ENCODE measurements at regions not wholly inside any gene's neighbourhood (a gene's known extent, or its start where the extent isn't known, plus 50 kb on each side); places are given as distances from the start of the nearest gene placed in this dataset.

GRCh38 chrX:39159921-39160507, 358.8 kb downstream of the MID1IP1 start:
- Histone ChIP-seq H3K14ac (ENCODE audit: insufficient read depth, low read length) (no peak overlapping the region), H4K8ac (replicated peaks; ENCODE audit: insufficient read length, low read depth, low read length) (no peak overlapping the region), H3K27me3 (ENCODE audit: insufficient read depth, low read length) (peaks cover 3% of the 10 kb centered on the region; the same call in 1 of the 2 replicates), H3K23ac (ENCODE audit: insufficient read length, low read depth, low read length) (no peak overlapping the region), H3K56ac (ENCODE audit: insufficient read length, low read depth, low read length) (no peak overlapping the region), H2BK12ac (ENCODE audit: insufficient read length, low read depth, low read length) (no peak overlapping the region), H2BK15ac (ENCODE audit: low read depth, low read length) (no peak overlapping the region), H3K9me3 (ENCODE audit: control insufficient read depth, low read depth, low read length) (no peaks in the 10 kb centered on the region), H2AK5ac (ENCODE audit: insufficient read length, low read length) (no peak overlapping the region), H4K91ac (ENCODE audit: insufficient read length, low read depth, low read length) (no peak overlapping the region), H3K4me2 (ENCODE audit: insufficient read depth, insufficient read length, low read length) (no peak overlapping the region), H3T11ph (ENCODE audit: low read length) (no peak overlapping the region), H3K79me1 (ENCODE audit: insufficient read depth, low read depth, low read length, poor library complexity, severe bottlenecking) (no peaks in the 10 kb centered on the region), H4K5ac (ENCODE audit: insufficient read length, low read depth, low read length) (no peak overlapping the region), H2BK5ac (ENCODE audit: insufficient read length, low read length) (no peak overlapping the region), H2BK120ac (ENCODE audit: low read depth, low read length, poor library complexity, severe bottlenecking) (no peak overlapping the region), H3K4ac (ENCODE audit: low read depth, low read length) (no peak overlapping the region), H3K18ac (ENCODE audit: insufficient read length, low read depth, low read length) (no peak overlapping the region), H2BK20ac (ENCODE audit: low read depth, low read length, poor library complexity, severe bottlenecking) (no peak overlapping the region), H3K23me2 (ENCODE audit: insufficient read length, low read depth, low read length, poor library complexity, severe bottlenecking) (peaks cover 6% of the 10 kb centered on the region), H3K9ac (ENCODE audit: extremely low read depth, insufficient read length, low read length) (no peak overlapping the region), H3K27ac (ENCODE audit: insufficient read length, low read depth, low read length) (no peak overlapping the region), H4K20me1 (ENCODE audit: control insufficient read depth, insufficient read depth, insufficient read length) (no peaks in the 10 kb centered on the region), H3K79me2 (ENCODE audit: insufficient read depth, low read length) (no peaks in the 10 kb centered on the region), H3K4me1 (ENCODE audit: insufficient read depth, low read length) (0 out of 2 replicates have a peak, but pooled peaks cover 2% of the 10 kb centered on the region), H2AFZ (ENCODE audit: low read length) (no peak overlapping the region)
- no peak for DNase-seq
- Mint-ChIP-seq H3K9me3 (peaks cover 76 to 77% of the 10 kb centered on the region in 2 experiments), H3K27ac (no peak overlapping the region), H3K4me3 (no peak overlapping the region), H3K36me3 (ENCODE audit: insufficient read depth in 1 of 3, low read depth in 3 of 3) (peaks cover 0 to 5% (median 2%) of the 10 kb centered on the region in 3 experiments; a peak in 5 of 7 replicates), H3K27me3 (ENCODE audit: low read depth) (peaks cover 44% of the 10 kb centered on the region), H3K4me1 (peaks cover 0 to 14% of the 10 kb centered on the region in 2 experiments; a peak in 1 of 4 replicates)
- TF ChIP-seq, protein P1, sequence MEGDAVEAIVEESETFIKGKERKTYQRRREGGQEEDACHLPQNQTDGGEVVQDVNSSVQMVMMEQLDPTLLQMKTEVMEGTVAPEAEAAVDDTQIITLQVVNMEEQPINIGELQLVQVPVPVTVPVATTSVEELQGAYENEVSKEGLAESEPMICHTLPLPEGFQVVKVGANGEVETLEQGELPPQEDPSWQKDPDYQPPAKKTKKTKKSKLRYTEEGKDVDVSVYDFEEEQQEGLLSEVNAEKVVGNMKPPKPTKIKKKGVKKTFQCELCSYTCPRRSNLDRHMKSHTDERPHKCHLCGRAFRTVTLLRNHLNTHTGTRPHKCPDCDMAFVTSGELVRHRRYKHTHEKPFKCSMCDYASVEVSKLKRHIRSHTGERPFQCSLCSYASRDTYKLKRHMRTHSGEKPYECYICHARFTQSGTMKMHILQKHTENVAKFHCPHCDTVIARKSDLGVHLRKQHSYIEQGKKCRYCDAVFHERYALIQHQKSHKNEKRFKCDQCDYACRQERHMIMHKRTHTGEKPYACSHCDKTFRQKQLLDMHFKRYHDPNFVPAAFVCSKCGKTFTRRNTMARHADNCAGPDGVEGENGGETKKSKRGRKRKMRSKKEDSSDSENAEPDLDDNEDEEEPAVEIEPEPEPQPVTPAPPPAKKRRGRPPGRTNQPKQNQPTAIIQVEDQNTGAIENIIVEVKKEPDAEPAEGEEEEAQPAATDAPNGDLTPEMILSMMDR (conservative IDR thresholded peaks at IDR 0.05): no peak
- WGBS (ENCODE audit: extremely low coverage, insufficient read length, low lambda C conversion rate): no CpG with 5 or more reads among the region's 4 CpGs

Data from H9 (cell line).